NCI-H526 (cell line): ENCODE measurements at regions not wholly inside any gene's neighbourhood (a gene's known extent, or its start where the extent isn't known, plus 50 kb on each side); places are given as distances from the start of the nearest gene placed in this dataset.

Experiments
- DNase-seq, 2 experiments: peaks; one replicate each; lab custom pipeline; 2025; lab: John Stamatoyannopoulos, UW

- DNase-seq, result no peak
Measured at GRCh38 chr14:101135796-101136742, 232.5 kb upstream of the RTL1 start.

GRCh38 chr14:101137234-101137633, 233.7 kb upstream of the RTL1 start:
- DNase-seq, result no peak

- no peak for DNase-seq
Measured at GRCh38 chr14:101147848-101148247, 244.3 kb upstream of the RTL1 start.

GRCh38 chr14:101150039-101150610, 246.6 kb upstream of the RTL1 start:
- DNase-seq, result no peak

GRCh38 chr14:101151226-101151926, 247.9 kb upstream of the RTL1 start:
- no peak for DNase-seq

- no peak for DNase-seq
Measured at GRCh38 chr14:101151927-101152305, 248.4 kb upstream of the RTL1 start.

GRCh38 chr14:101152855-101153254, 249.3 kb upstream of the RTL1 start:
- DNase-seq, result no peak

- DNase-seq, result no peak
Measured at GRCh38 chr14:101153691-101154090, 250.2 kb upstream of the RTL1 start.

GRCh38 chr14:101155575-101155974, 252.1 kb upstream of the RTL1 start:
- DNase-seq, result no peak

GRCh38 chr14:101167428-101167827, 263.9 kb upstream of the RTL1 start:
- no peak for DNase-seq

GRCh38 chr14:101169267-101169666, 265.7 kb upstream of the RTL1 start:
- DNase-seq, result no peak

GRCh38 chr14:101171650-101172049, 268.1 kb upstream of the RTL1 start:
- no peak for DNase-seq

- DNase-seq, result no peak
Measured at GRCh38 chr14:101173698-101174521, 270.4 kb upstream of the RTL1 start.

- DNase-seq, result no peak
Measured at GRCh38 chr14:101174522-101174838, 271.0 kb upstream of the RTL1 start.

GRCh38 chr14:101174980-101175606, 271.6 kb upstream of the RTL1 start:
- DNase-seq, result no peak

- DNase-seq, result no peak
Measured at GRCh38 chr14:101175731-101176534, 272.4 kb upstream of the RTL1 start.

- no peak for DNase-seq
Measured at GRCh38 chr14:101176535-101177205, 273.1 kb upstream of the RTL1 start.

GRCh38 chr14:101177301-101177971, 273.9 kb upstream of the RTL1 start:
- no peak for DNase-seq

- no peak for DNase-seq
Measured at GRCh38 chr14:101178184-101179072, 274.9 kb upstream of the RTL1 start.
